PFSK-1 (cell line): ENCODE measurements at regions not wholly inside any gene's neighbourhood (a gene's known extent, or its start where the extent isn't known, plus 50 kb on each side); places are given as distances from the start of the nearest gene placed in this dataset.

Experiments
- POLR2AphosphoS5 ChIP-seq: IDR thresholded peaks from 2 replicates; pipeline ENCODE4 v1.6.1; 2012; ENCODE audit warnings: low read depth, mild to moderate bottlenecking, control low read depth, low read length, moderate library complexity
- REST ChIP-seq, 2 experiments: IDR thresholded peaks; 2 replicates each; pipeline versions ENCODE4 v1.6.1 to v1.8.0; 2011 to 2012; ENCODE audit warnings: low read depth in 2 of 2, low read length in 2 of 2, control low read depth in 1 of 2, inconsistent platforms in 1 of 2, mild to moderate bottlenecking in 1 of 2, moderate library complexity in 1 of 2; ENCODE audit not compliant: insufficient read depth in 1 of 2
- SIN3A ChIP-seq: IDR thresholded peaks from 2 replicates; pipeline ENCODE4 v1.6.1; 2012; ENCODE audit warnings: mild to moderate bottlenecking, low read length, moderate library complexity, borderline replicate concordance; ENCODE audit not compliant: insufficient read depth
- TAF1 ChIP-seq: IDR thresholded peaks from 2 replicates; pipeline ENCODE4 v1.6.1; 2012; ENCODE audit warnings: low read length, control low read depth, borderline replicate concordance; ENCODE audit not compliant: insufficient read depth

- TF ChIP-seq POLR2AphosphoS5 (no peak), SIN3A (no peak), TAF1 (no peak), REST (IDR thresholded peaks at IDR 0.05; ENCODE audit: insufficient read depth in 1 of 2, low read depth in 2 of 2, low read length in 2 of 2) (no peak)
Observed at GRCh38 chr1:188022661-188023060, 1193.9 kb downstream of the PLA2G4A start.
